LNCaP clone FGC (cell line): ENCODE measurements at regions not wholly inside any gene's neighbourhood (a gene's known extent, or its start where the extent isn't known, plus 50 kb on each side); places are given as distances from the start of the nearest gene placed in this dataset.
"Not testable (repeated sequence)": the region's sequence is repeated elsewhere in the genome, so short reads cannot be mapped to it uniquely, and the experiment has no call there.

Source experiments
- DNase-seq: peaks from one replicate; pipeline ENCODE4 v3.0.0-alpha.2; 2011; ENCODE audit warnings: low read depth
- H3K4me3 ChIP-seq: 2 replicates; pipeline ENCODE4 v1.5.1; 2011; ENCODE audit warnings: mild to moderate bottlenecking, low read depth, low read length, control low read depth
- CTCF ChIP-seq: IDR thresholded peaks from 2 replicates; pipeline ENCODE4 v1.5.1; 2012; ENCODE audit warnings: mild to moderate bottlenecking; ENCODE audit not compliant: control insufficient read depth, insufficient read depth; ENCODE audit errors: extremely low read depth

DNA sequence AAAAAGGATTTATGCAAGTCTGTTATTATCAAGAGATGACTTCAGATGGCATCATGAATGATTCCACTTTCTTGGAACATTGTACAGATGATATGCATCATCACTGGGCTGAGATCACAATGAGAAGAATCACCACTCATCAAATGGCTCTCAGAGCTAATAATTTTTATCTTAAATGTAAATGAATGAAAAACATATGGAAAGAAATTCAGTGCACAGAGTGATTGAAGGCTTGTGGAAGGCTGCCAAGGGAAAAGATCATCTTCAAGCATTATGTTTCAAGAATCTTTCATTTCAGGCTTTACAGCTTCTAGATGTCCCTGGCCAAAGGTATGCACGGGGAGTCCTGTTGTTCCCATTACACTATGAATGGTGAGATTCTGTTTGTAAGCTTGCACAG is 955.7 kb downstream of the TTLL7 start:
- no peak for DNase-seq
- H3K4me3 ChIP-seq, result no peak overlapping the region
- no peak for TF ChIP-seq CTCF

DNA sequence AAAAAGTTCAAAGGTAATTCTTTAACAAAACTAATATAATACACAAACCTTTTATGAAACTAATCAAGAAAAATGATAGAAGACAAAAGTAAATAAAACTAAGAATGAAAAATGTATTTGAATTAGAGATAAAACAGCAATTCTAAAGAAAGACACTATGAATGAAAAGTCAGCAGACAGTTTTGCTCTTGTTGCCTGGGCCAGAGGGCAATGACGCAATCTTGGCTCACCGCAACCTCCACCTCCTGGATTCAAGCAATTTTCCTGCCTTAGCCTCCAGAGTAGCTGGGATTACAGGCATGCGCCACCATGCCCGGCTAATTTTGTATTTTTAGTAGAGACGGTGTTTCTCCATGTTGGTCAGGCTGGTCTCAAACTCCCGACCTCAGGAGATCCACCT is 959.8 kb downstream of the TTLL7 start:
- H3K4me3 ChIP-seq, DNase-seq: not testable (repeated sequence)

DNA sequence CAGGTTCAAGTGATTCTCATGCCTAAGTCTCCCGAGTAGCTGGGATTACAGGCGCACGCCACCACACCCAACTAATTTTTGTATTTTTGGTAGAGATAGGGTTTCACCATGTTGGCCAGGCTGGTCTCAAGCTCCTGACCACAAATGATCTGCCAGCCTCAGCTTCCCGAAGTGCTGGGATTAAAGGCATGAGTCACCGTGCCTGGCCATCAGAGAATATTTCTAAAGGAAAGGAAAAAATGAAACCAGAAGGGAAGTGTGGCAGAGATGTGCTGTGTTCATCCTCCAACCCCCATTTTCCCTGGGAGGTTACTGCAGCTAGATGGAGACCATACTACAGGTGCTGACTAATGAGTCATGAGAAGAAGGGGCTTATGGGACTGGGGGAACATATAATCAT is 964.1 kb downstream of the TTLL7 start:
- no peak for TF ChIP-seq CTCF
- no peak overlapping the region for H3K4me3 ChIP-seq
- DNase-seq, result no peak

- no peak for DNase-seq
- no peak overlapping the region for H3K4me3 ChIP-seq
- TF ChIP-seq CTCF, result no peak
Observed at GRCh38 chr1:83033682-83034081, 965.2 kb downstream of the TTLL7 start.

DNA sequence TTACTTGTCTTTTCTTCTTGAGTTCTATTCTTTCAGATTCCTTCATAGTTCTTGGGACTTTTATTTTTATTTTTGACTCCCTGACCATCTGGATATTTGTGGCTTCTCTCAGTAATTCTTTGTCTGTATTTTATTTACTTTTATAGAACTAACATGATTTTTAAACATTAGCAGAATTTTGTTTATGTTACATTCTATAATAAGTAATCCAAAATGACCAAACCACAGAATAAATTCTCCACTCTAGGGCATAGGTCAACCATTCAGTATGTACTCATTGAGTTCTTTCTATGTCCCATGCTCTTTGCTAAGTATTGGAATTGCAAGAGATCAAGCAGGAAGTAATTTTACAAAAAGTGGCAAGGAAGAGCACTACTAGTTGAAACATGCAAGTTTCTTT is 969.0 kb downstream of the TTLL7 start:
- H3K4me3 ChIP-seq, result no peak overlapping the region
- no peak for TF ChIP-seq CTCF
- DNase-seq, result no peak

DNA sequence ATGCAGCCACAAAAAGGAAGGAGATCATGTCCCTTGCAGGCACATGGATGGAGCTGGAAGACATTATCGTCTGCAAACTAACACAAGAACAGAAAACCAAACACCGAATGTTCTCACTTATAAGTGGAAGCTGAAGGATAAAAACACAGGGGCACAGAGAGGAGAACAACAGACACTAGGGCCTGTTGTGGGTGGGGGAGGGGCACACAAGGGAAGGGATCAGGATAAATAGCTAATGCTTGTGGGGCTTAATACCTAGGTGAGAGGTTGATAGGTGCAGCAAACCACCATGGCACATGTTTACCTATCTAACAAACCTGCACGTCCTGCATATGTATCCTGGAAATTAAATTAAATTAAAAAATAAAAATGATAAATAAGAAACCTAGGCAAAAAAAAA is 969.9 kb downstream of the TTLL7 start:
- TF ChIP-seq CTCF, result no peak
- DNase-seq, result no peak
- H3K4me3 ChIP-seq, result no peak overlapping the region

DNA sequence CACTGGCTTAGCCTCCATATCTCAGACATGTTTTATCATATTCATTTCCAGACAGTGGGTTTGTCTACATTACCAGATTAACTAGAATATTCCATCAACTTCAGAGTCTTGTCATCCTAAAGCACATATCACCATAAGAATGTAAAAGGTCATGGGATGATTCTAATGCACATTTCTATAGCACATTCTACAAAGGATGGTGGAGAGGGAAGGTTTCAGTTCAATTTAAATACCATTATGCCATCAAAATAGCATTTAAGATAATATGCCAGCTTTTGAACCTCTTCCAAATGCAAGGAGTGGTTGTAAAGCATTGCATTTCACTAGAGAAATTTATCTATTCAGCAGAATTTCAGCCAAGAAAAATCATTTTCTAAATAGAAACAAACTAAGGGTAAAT is 970.5 kb downstream of the TTLL7 start:
- TF ChIP-seq CTCF, result no peak
- no peak overlapping the region for H3K4me3 ChIP-seq
- DNase-seq, result no peak

DNA sequence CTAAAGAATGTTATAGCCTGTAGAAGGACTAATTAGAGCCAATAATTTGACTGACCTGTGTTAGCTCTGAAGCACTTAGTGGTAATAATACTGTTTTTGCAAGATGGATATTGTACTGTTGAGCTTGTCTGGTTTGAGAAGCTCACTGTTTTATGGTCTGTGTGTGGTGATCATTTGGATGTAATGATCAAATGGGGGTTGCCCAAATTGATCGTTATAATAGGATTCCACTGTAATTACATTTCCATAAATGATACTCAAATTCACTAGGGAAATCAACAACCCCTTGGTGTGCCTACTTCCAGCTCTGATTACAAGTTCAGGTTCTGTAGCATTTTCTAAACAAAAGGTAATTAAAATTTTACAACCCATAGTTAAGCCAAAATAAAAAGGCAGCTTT is 971.4 kb downstream of the TTLL7 start:
- TF ChIP-seq CTCF, result no peak
- no peak overlapping the region for H3K4me3 ChIP-seq
- DNase-seq, result no peak
